Liver (tissue), 8 donors: ENCODE measurements at regions not wholly inside any gene's neighbourhood (a gene's known extent, or its start where the extent isn't known, plus 50 kb on each side); places are given as distances from the start of the nearest gene placed in this dataset.

ENCODE experiments used
- DNase-seq: peaks from one replicate; pipeline ENCODE4 v3.0.0-alpha.2; 2017; ENCODE audit warnings: low spot score
- H3K27ac ChIP-seq, 2 donors: one replicate each; pipeline ENCODE4 v1.7.0; 2013; ENCODE audit warnings: inconsistent platforms in 2 of 2, low read length in 2 of 2, control low read depth in 1 of 2, low read depth in 1 of 2, mild to moderate bottlenecking in 1 of 2
- H3K27me3 ChIP-seq, 4 donors: one replicate each; pipeline versions ENCODE4 v1.6.1 to v1.7.0; 2013; ENCODE audit warnings: low read length in 3 of 4, inconsistent platforms in 1 of 4, mild to moderate bottlenecking in 1 of 4, moderate library complexity in 1 of 4; ENCODE audit not compliant: control insufficient read depth in 4 of 4, insufficient read depth in 4 of 4
- H3K36me3 ChIP-seq, 4 donors: one replicate each; pipeline versions ENCODE4 v1.6.1 to v1.7.0; 2013; ENCODE audit warnings: low read length in 3 of 4, mild to moderate bottlenecking in 3 of 4, low read depth in 1 of 4, moderate library complexity in 1 of 4; ENCODE audit not compliant: control insufficient read depth in 4 of 4, insufficient read depth in 3 of 4
- H3K4me1 ChIP-seq, 4 donors: one replicate each; pipeline versions ENCODE4 v1.6.1 to v1.7.0; 2013; ENCODE audit warnings: low read length in 3 of 4, mild to moderate bottlenecking in 3 of 4, moderate library complexity in 1 of 4; ENCODE audit not compliant: control insufficient read depth in 4 of 4, insufficient read depth in 4 of 4
- H3K4me3 ChIP-seq, 3 donors: one replicate each; pipeline versions ENCODE4 v1.6.1 to v1.7.0; 2013; ENCODE audit warnings: low read length in 3 of 3, control low read depth in 1 of 3, low read depth in 1 of 3, mild to moderate bottlenecking in 1 of 3
- H3K9ac ChIP-seq, 2 donors: one replicate each; pipeline ENCODE4 v1.7.0; 2013; ENCODE audit warnings: low read length in 2 of 2, mild to moderate bottlenecking in 2 of 2, moderate library complexity in 2 of 2, control low read depth in 1 of 2, low read depth in 1 of 2
- H3K9me3 ChIP-seq, 4 donors: one replicate each; pipeline versions ENCODE4 v1.6.1 to v1.7.0; 2013; ENCODE audit warnings: low read length in 3 of 4; ENCODE audit not compliant: control insufficient read depth in 4 of 4
- ATF3 ChIP-seq: IDR thresholded peaks from 2 replicates; pipeline ENCODE4 v1.6.1; 2016; ENCODE audit warnings: antibody characterized with exemption
- EGR1 ChIP-seq, 2 donors: IDR thresholded peaks; 2 replicates each; pipeline ENCODE4 v1.6.1; 2016 to 2018; ENCODE audit warnings: antibody characterized with exemption in 2 of 2, low read depth in 2 of 2
- FOXA1 ChIP-seq: IDR thresholded peaks from 2 replicates; pipeline ENCODE4 v1.6.1; 2016; ENCODE audit warnings: antibody characterized with exemption
- FOXA2 ChIP-seq: IDR thresholded peaks from 2 replicates; pipeline ENCODE4 v1.6.1; 2016; ENCODE audit warnings: antibody characterized with exemption
- GABPA ChIP-seq, 2 donors: IDR thresholded peaks in 1 of 2; conservative IDR thresholded peaks in 1 of 2; 2 replicates each; pipeline ENCODE4 v1.6.1; 2016; ENCODE audit warnings: antibody characterized with exemption in 2 of 2, mild to moderate bottlenecking in 1 of 2, moderate library complexity in 1 of 2
- HNF4A ChIP-seq, 2 donors: conservative IDR thresholded peaks; 2 replicates each; pipeline ENCODE4 v1.6.1; 2016; ENCODE audit warnings: antibody characterized with exemption in 2 of 2, mild to moderate bottlenecking in 2 of 2
- HNF4G ChIP-seq: IDR thresholded peaks from 2 replicates; pipeline ENCODE4 v1.6.1; 2016; ENCODE audit warnings: antibody characterized with exemption
- JUND ChIP-seq, 2 donors: IDR thresholded peaks; 2 replicates each; pipeline ENCODE4 v1.6.1; 2016; ENCODE audit warnings: antibody characterized with exemption in 2 of 2
- MAX ChIP-seq: IDR thresholded peaks from 2 replicates; pipeline ENCODE4 v1.6.1; 2016; ENCODE audit warnings: antibody characterized with exemption
- NR2F2 ChIP-seq: IDR thresholded peaks from 2 replicates; pipeline ENCODE4 v1.6.1; 2016; ENCODE audit warnings: antibody characterized with exemption
- RAD21 ChIP-seq, 2 donors: IDR thresholded peaks; 2 replicates each; pipeline ENCODE4 v1.6.1; 2016; ENCODE audit warnings: antibody characterized with exemption in 2 of 2, mild to moderate bottlenecking in 2 of 2
- REST ChIP-seq: IDR thresholded peaks from 2 replicates; pipeline ENCODE4 v1.6.1; 2016; ENCODE audit warnings: antibody characterized with exemption, mild to moderate bottlenecking
- RXRA ChIP-seq, 2 donors: IDR thresholded peaks; 2 replicates each; pipeline ENCODE4 v1.6.1; 2017 to 2018; ENCODE audit warnings: antibody characterized with exemption in 2 of 2, mild to moderate bottlenecking in 1 of 2
- TAF1 ChIP-seq: conservative IDR thresholded peaks from 2 replicates; pipeline ENCODE4 v1.6.1; 2016; ENCODE audit warnings: antibody characterized with exemption, mild to moderate bottlenecking
- YY1 ChIP-seq: IDR thresholded peaks from 2 replicates; pipeline ENCODE4 v1.6.1; 2016; ENCODE audit warnings: antibody characterized with exemption, mild to moderate bottlenecking
- WGBS: extraction: QIAGEN DNeasy Blood & Tissue Kit; methylation state at CpG from one replicate; pipeline ENCODE4 v1.1.7; 2013; 5-methylcytosine and 5-hydroxymethylcytosine counted together
- TF ChIP-seq, protein P1 (sequence below): fragments of 150-350 bp; IDR thresholded peaks from 2 replicates; pipeline ENCODE4 v1.5.1; 2017; ENCODE audit warnings: improper control_type of control experiment, low read depth, low read length; ENCODE audit not compliant: missing input control
- donor health status: healthy.
- donor health status: healthy.
- donor health status: healthy.
- donor health status: healthy.
- donor health status: healthy.

DNA sequence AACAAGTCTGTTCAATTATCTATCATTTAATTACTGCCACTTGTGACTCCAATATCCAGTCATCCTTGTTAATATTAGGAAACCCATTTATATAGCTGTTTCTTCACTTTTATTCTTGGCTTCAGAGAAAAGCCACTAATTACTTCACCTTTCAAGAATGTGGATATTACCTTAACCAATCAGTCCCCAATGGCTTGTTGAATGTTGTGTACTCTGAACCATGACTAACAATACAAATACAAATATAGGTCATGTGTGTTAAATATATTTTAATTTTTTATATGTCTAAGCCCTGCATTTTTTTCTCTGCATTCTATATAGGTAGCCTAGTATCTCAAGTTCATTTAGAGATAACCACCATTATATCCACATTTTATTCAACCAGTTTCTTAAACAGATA lies 1513.4 kb upstream of the AGA start:
- TF ChIP-seq RAD21 (IDR thresholded peaks at IDR 0.05) (no peak), MAX (no peak), RXRA (IDR thresholded peaks at IDR 0.05) (no peak), JUND (IDR thresholded peaks at IDR 0.05) (no peak), EGR1 (IDR thresholded peaks at IDR 0.05; ENCODE audit: low read depth in 2 of 2) (no peak), TAF1 (no peak), FOXA1 (no peak), FOXA2 (no peak), YY1 (no peak)
- TF ChIP-seq, protein P1, sequence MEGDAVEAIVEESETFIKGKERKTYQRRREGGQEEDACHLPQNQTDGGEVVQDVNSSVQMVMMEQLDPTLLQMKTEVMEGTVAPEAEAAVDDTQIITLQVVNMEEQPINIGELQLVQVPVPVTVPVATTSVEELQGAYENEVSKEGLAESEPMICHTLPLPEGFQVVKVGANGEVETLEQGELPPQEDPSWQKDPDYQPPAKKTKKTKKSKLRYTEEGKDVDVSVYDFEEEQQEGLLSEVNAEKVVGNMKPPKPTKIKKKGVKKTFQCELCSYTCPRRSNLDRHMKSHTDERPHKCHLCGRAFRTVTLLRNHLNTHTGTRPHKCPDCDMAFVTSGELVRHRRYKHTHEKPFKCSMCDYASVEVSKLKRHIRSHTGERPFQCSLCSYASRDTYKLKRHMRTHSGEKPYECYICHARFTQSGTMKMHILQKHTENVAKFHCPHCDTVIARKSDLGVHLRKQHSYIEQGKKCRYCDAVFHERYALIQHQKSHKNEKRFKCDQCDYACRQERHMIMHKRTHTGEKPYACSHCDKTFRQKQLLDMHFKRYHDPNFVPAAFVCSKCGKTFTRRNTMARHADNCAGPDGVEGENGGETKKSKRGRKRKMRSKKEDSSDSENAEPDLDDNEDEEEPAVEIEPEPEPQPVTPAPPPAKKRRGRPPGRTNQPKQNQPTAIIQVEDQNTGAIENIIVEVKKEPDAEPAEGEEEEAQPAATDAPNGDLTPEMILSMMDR, result no peak
- H3K4me3 ChIP-seq, result no peak overlapping the region
- no peaks in the 10 kb centered on the region for H3K4me1 ChIP-seq
- H3K27ac ChIP-seq, result no peak overlapping the region
- no peaks in the 10 kb centered on the region for H3K9me3 ChIP-seq
- DNase-seq, result no peak
- H3K36me3 ChIP-seq, result no peaks in the 10 kb centered on the region
- no peak overlapping the region for H3K9ac ChIP-seq
- no peaks in the 10 kb centered on the region for H3K27me3 ChIP-seq

DNA sequence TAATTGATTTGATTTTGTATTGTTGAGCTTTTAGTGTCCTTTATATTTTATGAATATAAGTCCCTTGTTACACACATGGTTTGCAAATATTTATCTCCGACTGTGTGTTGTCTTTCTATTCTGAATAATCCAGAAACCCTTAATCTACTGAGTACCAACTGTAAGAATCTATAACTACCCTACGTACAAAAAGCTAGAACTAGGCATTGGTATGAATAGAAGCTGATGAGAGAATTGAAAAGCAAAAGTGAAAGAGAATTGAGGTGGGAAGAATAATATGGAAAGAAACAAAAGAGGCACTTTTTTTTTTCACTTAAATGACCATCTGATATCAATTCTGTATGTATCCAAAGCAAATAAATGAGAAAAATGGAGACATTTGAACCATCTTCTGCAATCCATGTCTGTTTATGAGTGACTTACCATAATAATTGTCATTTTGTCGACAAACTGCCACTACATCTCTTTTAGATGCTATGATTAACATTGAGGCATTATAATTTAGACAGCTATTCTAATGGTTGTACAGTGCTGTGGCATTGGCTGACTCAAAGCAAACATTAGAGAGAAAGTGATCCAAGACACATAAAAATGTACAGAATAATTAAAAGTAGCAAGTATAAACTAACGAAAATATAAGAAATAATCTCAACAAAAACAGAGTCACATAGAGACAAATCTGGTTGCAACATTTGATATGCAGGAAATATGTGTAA lies 1516.6 kb upstream of the AGA start:
- no peaks in the 10 kb centered on the region for H3K27me3 ChIP-seq
- H3K27ac ChIP-seq, result no peak overlapping the region
- no peaks in the 10 kb centered on the region for H3K4me1 ChIP-seq
- no peaks in the 10 kb centered on the region for H3K36me3 ChIP-seq
- 71% methylated on average over 4 of the region's 4 CpGs for WGBS
- TF ChIP-seq NR2F2 (no peak), ATF3 (no peak), FOXA2 (no peak)
- no peak for DNase-seq
- no peaks in the 10 kb centered on the region for H3K9me3 ChIP-seq
- H3K4me3 ChIP-seq, result no peak overlapping the region
- H3K9ac ChIP-seq, result no peak overlapping the region

DNA sequence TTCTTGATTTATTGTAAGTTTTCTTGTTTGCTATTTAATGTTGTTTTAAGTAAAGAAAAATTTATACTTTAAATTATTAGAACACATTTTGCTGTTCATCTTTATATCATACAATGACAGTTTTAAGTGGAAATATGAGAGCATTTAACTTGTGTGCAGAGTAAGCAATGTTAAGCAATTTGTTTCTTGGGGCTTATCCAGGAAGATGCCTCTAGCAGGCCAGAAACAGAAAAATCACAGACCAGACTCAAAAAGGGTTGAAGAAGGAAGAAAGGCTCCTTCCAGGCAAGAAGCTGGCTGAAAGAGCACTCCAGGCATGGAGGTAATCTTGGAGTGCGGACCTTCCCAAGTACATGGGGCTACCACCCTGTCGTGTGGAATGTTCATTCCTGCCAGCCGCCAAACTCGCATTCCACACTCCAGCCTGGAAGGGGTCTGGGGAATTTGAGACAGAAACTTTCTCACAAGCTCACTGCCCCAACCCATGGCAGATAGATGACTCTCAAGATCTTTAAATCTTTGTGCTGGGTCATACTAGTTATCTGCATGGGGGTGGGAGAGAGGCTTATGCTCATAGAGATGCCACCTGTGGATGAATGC lies 1521.3 kb upstream of the AGA start:
- TF ChIP-seq GABPA (IDR thresholded peaks at IDR 0.05 in 1 of 2, conservative IDR thresholded peaks at IDR 0.05 in 1 of 2), result no peak
- no peak for TF ChIP-seq ATF3
- TF ChIP-seq RXRA (IDR thresholded peaks at IDR 0.05), result no peak
- TF ChIP-seq NR2F2, result no peak
- TF ChIP-seq, protein P1, result no peak
- TF ChIP-seq MAX, result no peak
- TF ChIP-seq JUND (IDR thresholded peaks at IDR 0.05), result no peak
- TF ChIP-seq HNF4G, result no peak
- TF ChIP-seq HNF4A (conservative IDR thresholded peaks at IDR 0.05), result no peak
- no peak for TF ChIP-seq REST
- Histone ChIP-seq H3K36me3 (no peaks in the 10 kb centered on the region), H3K9ac (no peak overlapping the region), H3K4me3 (no peak overlapping the region), H3K9me3 (peaks cover 0 to 1% (median 0%) of the 10 kb centered on the region in 4 donors), H3K27me3 (peaks cover 0 to 2% (median 0%) of the 10 kb centered on the region in 4 donors), H3K27ac (no peak overlapping the region), H3K4me1 (no peaks in the 10 kb centered on the region)
- 86% methylated on average over 4 of the region's 4 CpGs for WGBS
- no peak for DNase-seq
